Suprapubic skin (tissue), 4 donors: ENCODE measurements at regions not wholly inside any gene's neighbourhood (a gene's known extent, or its start where the extent isn't known, plus 50 kb on each side); places are given as distances from the start of the nearest gene placed in this dataset.

Experiments used
- CTCF ChIP-seq, 2 donors: fragments of 200-600 bp in 1 of 2; fragments of 450-650 bp in 1 of 2; sonication (generic) in 1 of 2; IDR thresholded peaks; one replicate each; pipeline ENCODE4 v1.5.1; 2016 to 2019; ENCODE audit warnings: antibody characterized with exemption in 2 of 2, mild to moderate bottlenecking in 1 of 2, moderate library complexity in 1 of 2
- EP300 ChIP-seq: sonication (generic); formaldehyde crosslinking; IDR thresholded peaks from one replicate; pipeline ENCODE4 v1.6.1; 2017; ENCODE audit warnings: antibody characterized with exemption
- POLR2A ChIP-seq, 2 donors: fragments of 450-650 bp; IDR thresholded peaks; one replicate each; pipeline ENCODE4 v1.6.1; 2017; ENCODE audit warnings: antibody characterized with exemption in 2 of 2, mild to moderate bottlenecking in 2 of 2, moderate library complexity in 2 of 2
- POLR2AphosphoS5 ChIP-seq, 3 donors: sonication (generic); formaldehyde crosslinking; IDR thresholded peaks; one replicate each; pipeline ENCODE4 v1.6.1; 2017; ENCODE audit warnings: antibody characterized with exemption in 3 of 3

- TF ChIP-seq POLR2A (IDR thresholded peaks at IDR 0.05): no peak
- no peak for TF ChIP-seq CTCF (IDR thresholded peaks at IDR 0.05)
- TF ChIP-seq POLR2AphosphoS5 (IDR thresholded peaks at IDR 0.05): no peak
- no peak for TF ChIP-seq EP300
Observed at GRCh38 chr15:26391567-26392194, 381.2 kb downstream of the GABRB3 start.
